ENCODE measurements at regions not wholly inside any gene's neighbourhood (a gene's known extent, or its start where the extent isn't known, plus 50 kb on each side); places are given as distances from the start of the nearest gene placed in this dataset.

DNA sequence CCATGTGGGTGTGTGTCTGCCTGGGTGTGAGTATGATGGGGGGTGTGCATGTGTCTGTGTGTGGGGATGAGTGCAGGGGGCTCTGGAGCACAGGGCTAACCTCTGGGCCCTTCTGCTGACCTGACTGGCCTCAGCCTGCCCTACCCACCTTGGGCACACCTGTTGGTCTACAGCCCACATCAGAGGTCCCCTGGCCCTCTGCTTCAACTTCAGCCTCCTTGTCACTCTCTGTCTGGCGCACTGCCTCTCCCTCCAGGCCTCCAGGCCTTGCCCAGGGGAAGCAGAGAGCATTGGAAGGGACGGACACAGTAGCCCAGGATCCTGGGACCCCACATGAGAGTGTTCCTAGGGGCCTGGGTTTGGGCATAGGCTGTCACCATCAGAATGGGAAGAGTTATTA, 115.4 kb downstream of the EFNB1 start:
- DNase-seq = no peak

DNA sequence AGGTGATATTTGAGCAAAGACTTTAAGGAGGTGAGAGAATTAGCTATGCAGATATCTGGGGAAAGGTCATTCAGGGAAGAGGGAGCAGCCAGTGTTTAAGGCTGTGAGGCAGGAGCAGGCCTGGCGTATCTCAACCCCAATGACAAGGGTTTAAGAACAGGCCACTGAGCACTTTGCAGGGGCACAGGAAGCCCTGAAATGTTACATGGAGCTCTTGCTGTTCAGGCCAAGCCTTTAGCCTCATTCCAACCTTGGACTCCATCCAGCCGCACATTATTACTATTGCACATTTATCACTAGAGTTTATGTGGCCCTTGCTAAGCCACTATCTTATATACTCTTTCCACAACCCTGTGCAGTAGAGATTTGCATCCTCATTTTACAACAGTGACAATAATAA, 114.0 kb downstream of the EFNB1 start:
- no peak for DNase-seq

DNA sequence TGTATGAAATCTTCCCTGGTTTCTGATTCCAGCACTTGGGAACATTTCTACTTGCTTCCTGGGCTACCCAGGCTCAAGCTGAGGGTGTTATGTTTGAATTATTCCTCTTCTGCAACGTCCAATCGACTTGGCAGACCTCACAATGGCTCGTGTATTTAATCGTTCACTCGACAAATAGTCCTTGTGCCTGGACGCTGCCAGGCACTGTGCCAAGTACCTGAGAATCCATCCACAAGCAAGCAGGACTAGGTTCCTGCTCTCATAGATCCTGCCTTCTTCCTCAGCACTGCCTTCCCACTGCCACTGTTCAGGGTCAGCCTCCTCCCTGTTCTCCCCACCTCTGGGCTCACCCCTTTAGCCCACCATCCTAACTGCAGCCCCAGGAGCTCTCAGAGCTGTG, 113.3 kb downstream of the EFNB1 start:
- no peak for DNase-seq

- DNase-seq = no peak
These were observed 112.6 kb downstream of the EFNB1 start for GRCh38 chrX:68941385-68941952.

DNA sequence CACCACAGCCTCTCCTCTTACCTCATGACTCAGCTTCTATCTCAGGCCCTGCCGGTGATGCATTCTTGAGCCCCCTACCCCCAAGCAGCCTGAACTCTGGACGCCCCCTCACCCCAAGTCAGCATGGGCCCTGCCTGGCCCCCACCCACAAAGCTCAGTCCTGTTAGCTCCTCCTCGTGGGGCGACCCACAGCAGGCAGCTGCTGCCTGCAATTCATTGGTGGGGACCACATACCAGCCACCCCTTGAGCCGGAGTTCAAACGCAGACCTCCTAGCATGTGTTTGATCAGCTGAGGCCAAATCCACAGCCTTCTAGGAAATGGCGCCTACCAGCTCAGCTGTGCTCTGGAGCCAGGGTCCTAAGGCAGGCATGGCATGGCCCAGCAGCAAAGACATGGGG, 111.8 kb downstream of the EFNB1 start:
- no peak for DNase-seq

- no peak for DNase-seq
These were observed 111.0 kb downstream of the EFNB1 start for GRCh38 chrX:68939868-68940267.

GRCh38 chrX:68938244-68939004, 109.6 kb downstream of the EFNB1 start:
- peak in 1 of 3 donors; percentile 4 for DNase-seq

DNA sequence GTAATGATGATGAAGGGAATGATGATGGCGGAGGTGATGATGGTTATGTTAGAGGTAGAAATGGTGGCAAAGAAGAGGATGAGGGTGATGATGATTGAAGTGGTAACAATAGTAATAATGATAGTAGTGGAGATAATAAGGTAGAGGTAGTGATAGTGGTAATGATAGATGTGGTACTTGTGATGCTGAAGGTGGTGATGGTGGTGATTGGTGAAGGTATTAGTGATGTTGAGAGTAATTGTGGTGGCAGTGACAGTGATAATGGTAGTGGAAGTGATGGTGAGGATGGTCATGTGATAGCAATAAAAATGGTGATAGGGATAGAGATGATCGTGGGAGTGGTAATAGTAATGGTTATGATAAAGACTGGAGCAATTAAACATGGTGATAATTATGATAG, 108.8 kb downstream of the EFNB1 start:
- DNase-seq = no peak

- peak; percentile 69 to 80 (median 70) for DNase-seq
These were observed 107.8 kb downstream of the EFNB1 start for GRCh38 chrX:68936608-68937007.

DNA sequence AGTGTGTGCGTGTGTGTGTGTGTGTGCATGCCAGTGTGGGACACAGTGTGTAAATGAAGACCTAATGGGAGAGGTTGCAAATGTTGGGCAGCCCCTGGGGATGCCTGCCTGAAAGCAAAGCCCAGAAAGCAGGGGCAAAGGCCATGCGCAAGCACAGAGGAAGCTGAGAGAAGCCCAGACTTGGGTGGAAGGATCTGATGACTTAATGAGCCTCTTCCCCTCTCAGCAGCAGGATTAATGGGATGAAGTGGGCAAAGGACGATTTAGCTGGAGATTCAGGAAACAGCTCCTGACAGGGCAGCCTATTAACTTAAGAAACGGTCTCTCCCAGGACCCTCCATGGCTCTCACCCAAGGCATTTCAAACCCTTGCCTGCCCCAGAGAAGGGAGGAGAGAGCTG, 107.3 kb downstream of the EFNB1 start:
- peak in 2 of 3 donors; percentile 20 to 28 for DNase-seq

DNA sequence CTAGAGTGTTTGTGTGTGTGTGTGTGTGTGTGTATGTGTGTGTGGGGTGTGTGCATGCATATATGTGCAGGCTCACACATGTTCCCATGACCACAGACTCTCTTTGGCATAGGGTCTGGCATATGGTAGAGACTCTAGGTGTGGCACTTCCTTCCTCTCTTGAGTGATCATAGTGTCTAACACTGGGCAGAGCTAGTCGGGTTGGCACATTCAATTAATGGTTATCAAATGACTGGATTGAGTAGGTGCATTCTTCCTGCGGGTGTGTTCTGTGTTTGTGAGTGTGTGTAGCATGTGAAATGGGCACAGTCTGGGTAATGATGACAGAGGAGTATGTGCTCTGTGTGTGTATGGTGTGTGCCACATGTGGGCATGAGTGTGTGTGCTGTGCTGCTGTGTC, 106.5 kb downstream of the EFNB1 start:
- no peak for DNase-seq

DNA sequence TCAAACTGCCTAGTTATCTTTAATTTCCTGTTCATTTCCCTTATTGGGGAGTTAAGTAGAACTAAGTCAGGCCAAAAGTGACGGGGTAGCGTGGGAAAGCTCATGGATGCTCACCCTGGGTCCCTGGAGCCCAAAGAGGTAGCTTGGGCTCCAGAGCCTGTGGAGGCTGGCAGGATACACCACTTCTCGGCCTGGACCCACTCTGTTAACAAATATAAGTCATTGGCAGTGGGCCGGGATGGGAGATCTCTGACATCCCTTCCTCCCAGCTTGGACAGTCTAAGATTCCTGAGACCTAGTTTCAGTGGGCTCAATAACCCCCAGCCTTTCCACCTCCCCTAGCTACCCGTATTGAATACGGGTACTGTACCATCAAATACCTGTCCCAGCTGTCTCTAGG, 106.1 kb downstream of the EFNB1 start:
- DNase-seq = no peak

DNA sequence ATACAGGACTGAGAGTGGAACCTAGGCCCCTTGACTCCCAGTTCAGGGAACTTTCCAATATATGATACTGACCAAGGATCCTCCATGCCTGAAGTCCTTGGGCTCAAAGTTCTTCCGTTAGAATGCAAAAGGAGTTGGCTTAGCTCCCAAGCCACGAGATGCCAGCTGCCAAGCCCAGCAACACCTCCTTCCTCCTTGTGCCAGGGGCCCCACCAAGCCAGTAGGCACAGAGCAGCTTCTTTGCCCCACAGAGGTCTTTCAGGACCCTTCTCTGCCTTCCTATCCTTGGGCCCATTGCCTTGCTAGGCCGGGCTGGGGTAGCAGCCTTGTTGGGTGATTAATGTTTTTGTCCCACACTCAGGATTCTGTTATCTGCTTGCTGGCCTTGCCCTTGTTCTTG, 105.6 kb downstream of the EFNB1 start:
- no peak for DNase-seq

DNA sequence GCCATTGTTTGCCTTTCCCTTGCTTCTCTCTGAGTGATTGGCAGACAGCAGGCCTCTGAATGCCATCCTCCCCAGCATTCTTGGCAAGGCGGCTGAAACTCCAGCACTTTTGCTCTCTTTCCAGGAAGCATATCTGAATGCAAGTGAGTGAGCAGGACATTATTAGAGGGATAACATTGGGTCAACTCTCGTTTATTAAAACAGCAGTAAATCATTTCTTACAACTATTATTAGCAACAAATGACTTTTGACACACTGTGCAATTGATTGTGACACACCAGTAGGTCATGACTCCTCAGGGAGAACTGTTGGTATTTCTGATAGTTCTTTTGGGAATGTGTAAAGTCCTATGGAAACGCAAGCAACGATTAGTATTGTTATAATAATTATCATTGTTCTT, 103.8 kb downstream of the EFNB1 start:
- DNase-seq = peak in 1 of 3 donors; percentile 2

DNA sequence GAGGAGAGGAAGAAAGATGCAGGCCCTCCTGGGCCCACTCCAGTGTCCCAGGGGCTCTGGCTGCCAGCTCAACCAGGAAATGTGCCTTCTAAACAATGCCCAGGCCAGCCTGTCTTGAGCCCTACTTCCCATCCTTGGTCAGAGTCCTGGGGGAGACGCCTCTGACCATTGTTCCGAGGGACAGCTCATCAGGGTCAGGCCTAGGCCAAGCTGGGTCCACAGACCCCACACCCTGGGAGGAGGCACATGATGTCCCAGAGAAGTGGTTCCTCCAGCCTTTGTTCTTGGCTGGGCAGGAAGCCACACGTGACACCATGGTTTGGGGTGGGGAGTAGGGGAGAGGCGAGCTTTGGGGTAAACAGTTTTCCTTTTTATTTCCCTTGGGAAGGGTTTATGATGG, 102.5 kb downstream of the EFNB1 start:
- no peak for DNase-seq

GRCh38 chrX:68930542-68931317, 101.9 kb downstream of the EFNB1 start:
- no peak for DNase-seq

DNA sequence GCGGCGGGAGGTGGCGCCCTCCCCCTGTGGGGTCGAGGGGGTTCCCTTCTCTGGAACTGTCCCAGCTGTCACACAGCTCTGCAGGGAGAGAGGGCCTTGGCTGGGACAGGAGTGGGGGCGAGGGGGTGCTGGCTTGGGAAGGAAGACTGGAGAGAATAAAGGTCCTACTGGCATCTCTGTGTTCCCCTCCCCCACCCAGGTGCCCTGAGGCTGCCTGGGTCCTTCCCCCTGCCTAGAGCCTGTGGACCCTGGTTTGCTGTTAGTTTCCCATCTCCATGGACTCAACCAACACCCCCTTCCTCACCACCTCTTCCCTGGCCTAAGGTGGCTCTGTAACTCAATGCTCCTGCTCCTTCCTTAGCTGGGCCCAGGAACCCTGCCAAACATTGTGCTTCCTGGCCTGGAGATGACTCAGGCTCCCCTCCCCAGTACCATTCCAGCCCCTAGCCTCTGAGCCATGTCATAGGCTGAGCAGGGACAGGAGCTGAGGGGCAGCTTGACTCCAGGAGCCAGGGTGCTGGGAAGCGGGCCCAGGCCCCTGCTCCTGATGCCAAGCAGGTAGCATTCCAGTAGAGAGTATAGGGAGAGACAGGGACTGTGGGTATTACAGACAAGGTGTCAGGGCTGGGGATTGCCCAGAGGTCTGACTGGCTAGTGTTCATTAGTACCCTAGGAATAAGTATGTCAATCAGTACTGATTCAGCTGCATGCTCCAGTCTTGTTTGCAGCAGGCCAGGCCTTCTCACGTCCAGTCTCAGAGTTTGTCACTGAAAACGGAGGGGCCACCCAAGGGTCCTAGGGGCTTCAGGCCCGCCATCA, 100.7 kb downstream of the EFNB1 start:
- no peak for DNase-seq

GRCh38 chrX:68928401-68928800, 99.6 kb downstream of the EFNB1 start:
- no peak for DNase-seq

DNA sequence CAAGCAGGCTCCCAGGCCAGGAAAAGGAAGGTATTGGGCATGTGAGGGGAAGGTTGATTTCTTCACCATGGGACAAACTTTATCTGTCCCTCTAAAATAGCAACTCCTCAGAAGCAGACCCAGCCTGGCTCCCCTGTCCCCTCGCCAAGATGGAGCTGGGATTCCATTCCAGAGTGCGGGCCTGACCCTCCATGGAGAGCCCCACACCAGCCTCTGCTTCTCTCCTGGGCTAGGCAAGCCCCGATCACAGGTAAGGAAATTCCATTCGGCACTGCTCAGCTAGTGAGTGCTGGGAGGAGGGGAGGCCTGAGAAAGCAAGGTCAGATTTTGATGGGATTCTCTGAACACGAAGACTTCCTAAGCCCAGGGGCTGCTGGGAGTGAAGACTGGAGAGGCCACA, 98.4 kb downstream of the EFNB1 start:
- no peak for DNase-seq

- DNase-seq = no peak
These were observed 94.3 kb downstream of the EFNB1 start for GRCh38 chrX:68923147-68923546.

GRCh38 chrX:68922013-68922412, 93.2 kb downstream of the EFNB1 start:
- peak; percentile 3 to 28 (median 8) for DNase-seq

GRCh38 chrX:68920561-68920960, 91.7 kb downstream of the EFNB1 start:
- no peak for DNase-seq

- no peak for DNase-seq
These were observed 90.9 kb downstream of the EFNB1 start for GRCh38 chrX:68919707-68920106.

Data from suppressor macrophage treated with lipopolysaccharide for 1 hour (primary cell).